GM12865 (cell line): ENCODE measurements at regions not wholly inside any gene's neighbourhood (a gene's known extent, or its start where the extent isn't known, plus 50 kb on each side); places are given as distances from the start of the nearest gene placed in this dataset.

Source experiments
- DNase-seq: peaks from one replicate; pipeline ENCODE4 v3.0.0; 2010; ENCODE audit warnings: low read depth
- H3K4me3 ChIP-seq: 2 replicates; pipeline ENCODE4 v1.5.1; 2011; ENCODE audit warnings: mild to moderate bottlenecking, low read depth, low read length, control low read depth
- CTCF ChIP-seq: IDR thresholded peaks from 2 replicates; pipeline ENCODE4 v1.5.1; 2011; ENCODE audit warnings: low read length, control low read depth, low read depth, inconsistent platforms; ENCODE audit not compliant: insufficient read depth; ENCODE audit errors: missing control alignments

GRCh38 chr3:135694142-135694541, 271.4 kb upstream of the PPP2R3A start:
- H3K4me3 ChIP-seq = no peak overlapping the region
- no peak for TF ChIP-seq CTCF
- no peak for DNase-seq

GRCh38 chr3:135699741-135700140, 265.8 kb upstream of the PPP2R3A start:
- no peak for DNase-seq
- no peak for TF ChIP-seq CTCF

GRCh38 chr3:135706758-135707375, 258.7 kb upstream of the PPP2R3A start:
- no peak for TF ChIP-seq CTCF
- DNase-seq = no peak
- H3K4me3 ChIP-seq = no peak overlapping the region

More at GRCh38 chr3:135699741-135700140, 265.8 kb upstream of the PPP2R3A start:
- no peak overlapping the region for H3K4me3 ChIP-seq

- H3K4me3 ChIP-seq = no peak overlapping the region
- DNase-seq = no peak
- TF ChIP-seq CTCF = no peak
Observed at GRCh38 chr3:135719449-135719848, 246.1 kb upstream of the PPP2R3A start.

- no peak overlapping the region for H3K4me3 ChIP-seq
- no peak for TF ChIP-seq CTCF
- DNase-seq = no peak
Observed at GRCh38 chr3:135728007-135728721, 237.4 kb upstream of the PPP2R3A start.

GRCh38 chr3:135731546-135731945, 234.0 kb upstream of the PPP2R3A start:
- H3K4me3 ChIP-seq = no peak overlapping the region
- DNase-seq = no peak
- TF ChIP-seq CTCF = no peak
